ENCODE measurements at regions not wholly inside any gene's neighbourhood (a gene's known extent, or its start where the extent isn't known, plus 50 kb on each side); places are given as distances from the start of the nearest gene placed in this dataset.
A peak's percentile ranks its signal among the peaks of the same experiment; 100 is the strongest.
"Not testable (repeated sequence)": the region's sequence is repeated elsewhere in the genome, so short reads cannot be mapped to it uniquely, and the experiment has no call there.

DNA sequence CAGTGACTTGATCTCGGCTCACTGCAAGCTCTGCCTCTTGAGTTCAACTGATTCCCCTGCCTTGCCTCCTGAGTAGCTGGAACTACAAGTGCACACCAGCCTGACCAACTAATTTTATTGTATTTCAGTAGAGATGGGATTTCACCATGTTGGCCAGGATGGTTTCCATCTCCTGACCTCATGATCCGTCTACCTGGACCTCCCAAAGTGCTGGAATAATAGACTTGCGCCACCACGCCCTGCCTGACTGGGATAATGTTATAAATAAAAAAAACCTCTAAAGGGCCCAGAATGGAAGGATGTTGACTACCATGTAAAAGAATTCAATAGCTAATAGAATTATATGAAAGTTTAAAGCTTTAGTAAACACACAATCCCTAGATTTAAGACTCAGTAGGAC, 91.9 kb downstream of the TSPY10 start:
- FAIRE-seq (no peak), DNase-seq (ENCODE audit: low spot score) (no peak)

DNA sequence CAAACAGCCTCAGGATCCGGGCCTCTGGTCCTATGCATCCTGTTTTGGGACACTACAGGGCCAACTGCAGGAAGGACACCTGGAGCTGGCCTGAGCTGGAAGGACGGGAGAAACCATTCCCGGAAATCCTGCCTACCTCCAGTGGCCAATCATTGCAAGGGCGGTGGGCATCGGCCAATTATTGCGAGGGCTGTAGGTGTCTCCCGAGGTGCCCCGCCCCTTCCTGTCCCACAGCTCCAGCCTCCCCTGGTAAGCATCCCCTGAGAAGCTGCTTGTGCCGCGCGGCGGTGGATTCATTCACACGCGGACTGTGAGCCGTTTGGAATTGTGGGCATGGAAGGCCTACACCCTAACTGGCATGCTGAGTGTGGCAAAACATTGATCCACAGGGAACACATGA, 95.5 kb downstream of the TSPY10 start:
- no peak for FAIRE-seq
- DNase-seq (ENCODE audit: low spot score) = no peak

DNA sequence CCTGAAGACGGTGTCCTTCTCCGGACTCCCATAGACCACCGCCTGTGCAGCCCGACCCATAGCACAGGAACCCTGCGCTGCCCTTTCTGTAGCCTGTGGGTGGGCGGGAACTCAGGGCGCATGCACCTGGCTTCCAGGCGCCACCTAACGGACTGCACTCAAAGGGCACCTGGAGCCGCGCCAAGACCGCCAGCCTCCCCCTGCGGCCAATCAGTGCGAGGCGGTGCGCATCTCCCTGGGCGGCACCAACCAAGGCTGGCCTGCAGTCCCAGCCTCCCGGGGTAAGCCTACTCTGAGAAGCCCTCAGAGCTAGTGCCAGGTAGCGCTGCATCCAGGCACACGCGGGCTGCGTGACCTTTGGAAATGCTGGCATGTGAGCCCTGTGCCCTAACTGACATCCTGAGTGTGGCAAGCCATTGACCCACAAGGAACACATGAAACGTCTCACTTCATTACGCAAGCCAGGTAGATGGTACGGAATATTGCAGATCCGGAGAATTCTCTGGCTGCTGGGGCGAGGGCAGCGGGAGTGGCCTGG, 113.0 kb downstream of the TSPY10 start:
- FAIRE-seq = not testable (repeated sequence)

DNA sequence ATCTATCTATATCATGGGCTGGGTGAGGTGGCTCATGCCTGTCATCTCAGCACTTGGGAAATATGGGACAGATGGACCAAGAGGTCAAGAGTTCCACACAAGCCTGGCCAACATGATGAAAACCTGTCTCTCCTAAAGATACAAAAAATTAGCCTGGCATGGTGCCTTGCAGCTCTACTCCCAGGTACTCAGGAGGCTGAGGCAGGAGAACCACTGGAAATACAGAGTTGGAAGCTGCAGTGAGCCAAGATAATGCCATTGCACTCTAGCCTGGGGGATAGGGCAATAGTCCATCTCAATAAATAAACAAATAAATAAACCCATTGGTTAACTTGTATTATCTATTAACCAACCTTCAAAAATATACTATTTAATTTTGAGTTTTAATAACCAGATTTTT, 138.5 kb downstream of the TSPY10 start:
- FAIRE-seq; DNase-seq (ENCODE audit: low spot score): not testable (repeated sequence)

More for the DNA sequence above, 113.0 kb downstream of the TSPY10 start:
- not testable (repeated sequence) for DNase-seq (ENCODE audit: low spot score)

DNA sequence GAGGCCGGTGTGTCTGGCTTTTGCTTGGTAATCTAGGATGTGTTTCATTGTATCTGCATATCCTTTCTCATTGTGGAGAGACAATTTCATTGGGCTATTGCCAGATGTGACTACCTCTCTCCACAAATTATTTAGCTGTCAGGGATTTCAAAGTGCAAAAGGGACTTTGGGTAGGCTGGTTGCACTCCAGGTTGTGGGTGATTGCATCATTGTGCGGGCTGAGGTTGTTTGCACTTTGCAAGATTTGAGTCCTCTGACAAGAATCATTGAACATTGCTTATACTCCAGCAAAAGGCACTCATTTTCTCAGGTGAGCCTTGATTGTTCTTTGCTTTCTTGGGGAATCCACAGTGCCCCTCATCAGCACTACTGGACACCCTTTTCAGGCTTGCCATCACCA, 164.8 kb downstream of the TSPY10 start:
- not testable (repeated sequence) for DNase-seq (ENCODE audit: low spot score); FAIRE-seq

DNA sequence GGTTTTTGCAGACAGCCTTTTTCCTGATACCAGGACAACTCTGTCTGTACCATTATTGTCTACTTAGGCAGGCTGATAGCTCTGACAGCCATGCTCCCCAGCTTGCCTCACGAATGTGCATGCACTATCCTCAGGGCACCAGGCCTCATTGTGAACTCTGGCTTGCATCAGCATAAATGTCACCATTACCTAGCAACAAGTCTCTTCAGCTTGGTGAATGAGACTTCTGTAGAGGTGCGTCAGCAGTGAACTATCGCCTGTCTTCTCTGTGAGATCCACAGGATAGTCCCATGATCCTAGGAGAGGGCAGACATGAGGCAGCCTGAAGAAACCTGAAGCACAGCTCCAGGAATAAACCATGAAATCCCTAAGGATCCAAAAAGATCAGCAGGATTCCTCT, 189.3 kb downstream of the TSPY10 start:
- DNase-seq (ENCODE audit: low spot score); FAIRE-seq: not testable (repeated sequence)

DNA sequence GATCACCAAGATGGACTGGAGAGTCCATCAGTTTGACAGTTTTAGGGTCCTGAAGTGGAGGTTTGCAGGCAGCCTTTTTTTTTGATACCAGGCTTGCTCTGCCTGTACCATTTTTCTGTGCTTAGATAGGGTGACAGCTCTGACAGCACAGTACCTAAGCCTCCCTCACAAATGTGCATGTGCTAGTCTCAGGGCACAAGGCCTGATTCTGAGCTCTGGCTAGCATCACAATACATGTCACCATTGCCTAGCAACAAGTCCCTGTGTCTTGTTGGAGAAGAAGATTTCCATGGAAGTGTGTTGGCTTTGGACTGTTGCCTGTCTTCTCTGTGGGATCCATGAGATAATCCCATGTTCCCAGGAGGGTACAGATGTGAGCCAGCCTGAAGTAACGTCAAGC, 191.1 kb downstream of the TSPY10 start:
- not testable (repeated sequence) for FAIRE-seq

DNA sequence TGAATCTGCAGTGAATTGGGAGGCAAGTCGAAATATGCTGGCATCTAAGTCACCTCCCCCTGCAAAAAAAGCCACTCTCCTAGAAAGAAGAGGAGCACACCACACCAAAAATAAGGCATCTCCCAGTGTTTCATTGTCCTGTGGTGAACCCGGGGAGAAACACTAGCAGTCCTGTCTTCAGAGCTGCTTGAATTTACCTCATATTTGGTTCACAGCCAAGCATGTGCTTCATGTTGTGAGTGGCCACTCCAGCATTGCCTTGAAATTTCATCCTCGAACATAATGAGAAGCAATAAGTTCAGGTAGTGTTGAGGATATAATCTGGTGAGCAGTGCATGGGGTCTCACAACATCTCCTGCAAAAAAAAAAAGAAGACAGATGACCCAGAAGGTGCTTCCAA, 191.9 kb downstream of the TSPY10 start:
- not testable (repeated sequence) for DNase-seq (ENCODE audit: low spot score); FAIRE-seq

More for the DNA sequence above, 191.1 kb downstream of the TSPY10 start:
- DNase-seq (ENCODE audit: low spot score) = not testable (repeated sequence)

DNA sequence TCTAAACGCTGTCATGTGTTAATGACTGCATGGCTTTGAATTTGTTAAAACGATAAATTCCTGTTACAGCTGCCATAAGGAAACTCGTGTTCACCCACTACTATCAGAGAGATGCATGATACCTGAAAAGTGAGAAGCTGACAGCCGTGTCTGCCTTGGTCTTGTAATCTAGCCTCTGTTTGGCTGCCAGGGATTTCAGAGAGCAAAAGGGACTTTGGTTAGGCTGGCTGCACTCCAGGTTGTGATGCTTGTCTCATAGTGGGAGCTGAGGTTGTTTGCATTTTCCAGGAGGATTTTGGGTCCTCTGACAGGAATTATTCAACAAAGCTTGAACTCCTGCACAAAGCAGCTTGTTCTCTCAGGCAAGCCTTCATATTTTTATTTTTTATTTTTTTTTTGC, 209.9 kb downstream of the TSPY10 start:
- not testable (repeated sequence) for FAIRE-seq; DNase-seq (ENCODE audit: low spot score)

DNA sequence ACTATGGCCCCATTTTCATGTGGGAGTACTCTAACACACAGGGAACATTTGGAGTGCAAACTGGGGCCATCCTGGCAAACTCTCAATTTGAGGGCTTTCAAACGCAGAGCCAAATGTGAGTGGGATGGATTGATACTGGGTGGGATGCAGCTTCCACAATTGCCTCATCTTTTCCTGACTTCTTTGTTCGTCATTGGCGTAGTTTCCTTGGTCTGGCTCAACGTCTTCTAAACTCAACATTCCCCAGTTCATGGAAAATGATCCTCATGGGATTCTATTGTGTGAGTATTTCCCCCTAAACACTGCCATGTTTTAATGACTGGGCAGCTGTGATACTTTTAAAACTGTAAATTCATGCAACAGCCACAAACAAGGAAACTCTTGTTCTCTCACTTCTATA, 228.3 kb downstream of the TSPY10 start:
- DNase-seq (ENCODE audit: low spot score); FAIRE-seq: not testable (repeated sequence)

DNA sequence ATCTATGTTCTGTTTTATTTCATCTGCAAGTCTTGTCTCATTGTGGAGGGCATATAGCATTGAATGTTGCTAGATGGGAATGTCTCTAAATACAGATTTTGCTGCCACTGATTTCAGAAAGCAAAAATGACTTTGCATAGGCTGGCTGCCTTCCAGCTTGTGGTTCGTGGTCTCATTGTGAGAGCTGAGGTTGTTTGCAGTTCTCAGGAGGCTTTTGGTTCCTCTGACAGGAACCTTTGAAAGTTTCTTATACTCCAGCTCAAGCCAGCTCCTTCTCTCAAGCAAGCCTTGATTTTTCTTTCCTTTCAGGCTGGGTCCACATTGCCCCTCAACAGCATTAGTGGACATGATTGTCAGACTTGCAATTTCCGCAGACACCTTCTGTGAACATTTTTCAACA, 229.8 kb downstream of the TSPY10 start:
- DNase-seq (ENCODE audit: low spot score); FAIRE-seq: not testable (repeated sequence)

DNA sequence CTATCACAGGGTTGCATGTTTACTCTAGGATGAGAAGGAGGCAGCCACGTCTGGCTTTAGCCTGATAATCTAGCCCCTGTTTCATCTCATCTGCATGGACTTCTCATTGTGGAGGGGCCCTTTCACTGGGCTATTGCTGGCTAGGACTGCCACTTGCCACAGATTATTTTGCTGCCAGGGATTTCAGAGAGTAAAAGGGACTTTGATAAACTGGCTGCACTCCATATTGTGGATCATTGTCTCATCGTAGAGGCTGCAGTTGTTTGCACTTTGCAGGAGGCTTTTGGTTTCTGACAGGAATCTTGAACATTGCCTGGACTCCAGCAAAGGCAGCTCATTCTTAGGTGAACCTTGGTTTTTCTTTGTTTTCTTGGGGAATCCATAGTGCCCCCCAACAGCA, 234.8 kb downstream of the TSPY10 start:
- not testable (repeated sequence) for FAIRE-seq

DNA sequence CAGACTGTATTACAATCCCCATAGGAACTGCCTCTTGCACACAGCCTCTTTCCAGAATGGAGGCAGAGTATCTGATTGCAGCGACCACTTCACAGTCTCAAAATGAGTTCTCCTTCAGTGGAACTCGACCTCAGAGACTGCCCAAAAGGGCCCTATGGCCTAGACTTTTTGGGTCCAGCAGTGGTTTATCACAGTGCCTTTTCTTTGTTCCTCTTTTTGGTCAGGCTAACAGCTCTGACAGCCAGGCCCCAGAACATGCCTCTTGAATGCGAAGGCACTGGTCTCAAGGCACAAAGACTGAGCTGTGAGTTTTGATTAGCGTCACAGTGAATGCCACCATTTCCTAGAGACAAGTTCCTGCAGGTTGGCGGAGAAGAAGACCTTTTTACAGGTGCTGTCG, 241.6 kb downstream of the TSPY10 start:
- not testable (repeated sequence) for DNase-seq (ENCODE audit: low spot score); FAIRE-seq

More for the DNA sequence above, 234.8 kb downstream of the TSPY10 start:
- not testable (repeated sequence) for DNase-seq (ENCODE audit: low spot score)

DNA sequence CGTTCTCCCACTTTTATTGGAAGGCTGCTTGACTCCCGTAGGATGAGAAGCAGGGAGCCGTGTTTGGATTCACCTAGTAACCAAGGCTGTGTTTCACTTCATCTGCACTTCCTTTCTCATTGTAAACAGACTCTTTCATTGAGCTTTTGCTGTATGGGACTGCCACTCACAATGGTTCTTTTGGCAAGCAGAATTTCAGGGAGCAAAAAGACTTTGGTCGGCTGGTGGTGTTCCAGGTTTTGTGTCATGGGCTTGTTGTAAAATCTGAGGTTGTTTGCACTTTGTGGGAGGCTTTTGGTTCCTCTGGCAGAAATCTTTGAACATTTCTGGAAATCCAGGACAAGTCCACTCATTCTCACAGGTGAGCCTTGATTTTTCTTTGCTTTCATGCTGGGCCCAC, 243.4 kb downstream of the TSPY10 start:
- not testable (repeated sequence) for FAIRE-seq; DNase-seq (ENCODE audit: low spot score)

DNA sequence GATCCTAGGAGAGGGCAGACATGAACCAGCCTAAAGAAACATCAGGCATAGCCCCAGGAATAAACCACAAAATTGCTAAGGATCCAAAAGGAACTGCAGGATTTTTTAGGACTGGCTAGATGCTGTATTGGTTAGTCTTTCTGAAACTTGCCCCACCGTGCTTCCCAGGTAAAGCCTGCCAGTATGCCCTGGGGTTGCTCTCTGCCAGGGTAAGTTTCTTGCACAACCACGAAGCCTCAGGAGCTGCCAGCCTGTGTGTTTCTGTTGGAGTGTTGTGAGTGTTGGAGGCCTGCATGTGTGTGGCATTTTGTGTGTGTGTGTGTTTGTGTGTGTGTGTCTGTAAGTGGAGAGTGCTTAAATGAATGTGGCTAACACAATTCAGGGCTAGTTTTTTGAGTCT, 244.4 kb downstream of the TSPY10 start:
- not testable (repeated sequence) for DNase-seq (ENCODE audit: low spot score); FAIRE-seq

DNA sequence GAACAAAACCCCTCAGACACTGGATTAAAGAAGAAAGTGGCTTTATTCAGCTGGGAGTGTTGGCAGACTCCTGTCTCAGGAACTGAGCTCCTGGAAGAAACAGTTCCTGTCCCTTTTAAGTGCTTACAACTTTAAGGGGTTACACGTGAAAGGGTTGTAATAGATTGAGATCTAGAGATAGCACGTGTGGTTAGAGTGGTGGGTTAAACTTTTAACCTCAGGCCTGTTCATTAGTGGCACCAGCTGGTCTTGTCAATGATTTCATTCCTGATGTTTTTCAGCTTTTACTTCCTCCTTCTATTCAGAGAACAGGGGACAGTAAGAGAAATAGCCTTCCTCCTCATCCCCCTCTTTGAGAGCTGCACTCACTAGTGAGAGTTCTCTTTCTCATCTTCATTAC, 247.1 kb downstream of the TSPY10 start:
- not testable (repeated sequence) for FAIRE-seq; DNase-seq (ENCODE audit: low spot score)

DNA sequence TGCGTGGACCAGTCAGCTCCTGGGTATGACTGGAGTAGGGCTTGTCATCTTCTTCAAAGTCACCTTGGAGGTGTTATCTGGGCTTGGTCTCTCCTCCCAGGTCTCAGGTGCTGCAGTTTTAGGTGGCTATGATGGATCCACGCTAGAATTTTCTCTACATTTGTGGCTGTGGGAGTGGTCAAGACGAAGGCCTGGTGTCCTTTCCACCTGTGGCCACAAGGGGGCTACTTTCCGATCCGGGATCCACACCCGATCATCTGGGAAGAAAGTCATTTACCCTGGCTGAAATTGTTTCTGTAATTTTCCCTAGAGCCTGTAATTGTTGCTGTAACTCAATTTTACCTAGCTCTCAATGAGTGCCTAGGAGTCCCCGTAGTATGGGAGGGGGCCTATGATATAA, 248.0 kb downstream of the TSPY10 start:
- peak; percentile 51 for FAIRE-seq

DNA sequence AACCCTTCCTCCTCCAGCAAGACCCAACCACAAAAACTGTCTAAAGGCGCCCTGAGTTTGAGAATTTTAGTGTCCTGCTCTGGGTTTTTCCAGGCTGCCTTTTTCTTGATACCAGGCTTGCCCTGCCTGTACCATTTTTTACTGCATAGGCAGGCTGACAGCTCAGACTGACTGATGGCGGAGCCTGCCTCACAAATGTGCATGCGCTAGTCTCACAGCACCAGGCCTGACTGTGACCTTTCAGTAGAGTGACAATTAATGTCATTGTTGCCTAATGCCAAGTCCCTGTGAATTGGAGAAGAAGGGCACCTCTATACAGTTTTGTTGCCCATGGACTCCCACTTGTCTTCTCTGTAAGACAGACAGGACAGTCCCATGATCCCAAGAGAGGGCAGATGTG, 253.9 kb downstream of the TSPY10 start:
- FAIRE-seq; DNase-seq (ENCODE audit: low spot score): not testable (repeated sequence)

More for the DNA sequence above, 248.0 kb downstream of the TSPY10 start:
- DNase-seq (ENCODE audit: low spot score) = not testable (repeated sequence)

DNA sequence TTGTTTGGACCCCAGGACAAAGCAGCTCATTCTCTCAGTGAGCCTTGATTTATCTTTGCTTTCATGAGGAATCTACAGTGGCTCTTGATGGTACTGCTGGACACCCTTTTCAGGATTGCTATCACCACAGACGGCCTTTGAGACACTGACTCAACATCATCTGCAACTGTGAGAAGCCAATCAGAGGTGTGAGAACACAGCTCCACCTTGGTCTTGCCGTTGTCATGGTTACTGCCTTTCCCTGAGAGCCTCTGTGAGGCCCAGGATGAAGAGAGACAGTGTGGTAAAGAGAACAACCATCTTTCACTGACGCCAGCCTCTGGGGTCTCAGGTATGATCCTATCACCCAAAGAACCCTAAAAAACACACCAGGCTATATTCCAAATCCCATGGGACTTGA, 270.2 kb downstream of the TSPY10 start:
- not testable (repeated sequence) for DNase-seq (ENCODE audit: low spot score); FAIRE-seq

DNA sequence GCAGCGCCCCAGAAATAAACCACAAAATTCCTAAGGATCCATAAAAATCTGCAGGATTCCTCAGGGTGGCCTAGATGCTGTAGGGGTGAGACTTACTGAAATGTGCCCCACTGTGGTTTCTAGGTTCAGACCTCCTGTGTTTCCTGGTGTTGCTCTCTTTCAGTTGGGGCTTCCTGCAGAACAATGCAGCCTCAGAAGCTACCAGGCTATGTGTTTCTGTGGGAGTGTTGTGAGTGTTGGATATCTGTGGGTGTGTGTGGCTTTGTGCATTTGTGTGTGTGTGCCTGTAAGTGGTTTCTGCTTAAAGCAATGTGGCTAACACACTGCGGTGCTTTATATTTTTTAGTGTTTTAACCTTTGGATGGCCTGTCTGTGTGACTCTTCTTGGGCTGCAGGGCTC, 277.6 kb downstream of the TSPY10 start:
- FAIRE-seq = no peak
- DNase-seq (ENCODE audit: low spot score) = no peak

All from RCC 7860 (cell line).